GM12874 (cell line): ENCODE measurements at regions not wholly inside any gene's neighbourhood (a gene's known extent, or its start where the extent isn't known, plus 50 kb on each side); places are given as distances from the start of the nearest gene placed in this dataset.

ENCODE experiments used
- TF ChIP-seq, protein P1 (sequence below): IDR thresholded peaks from 2 replicates; pipeline ENCODE4 v1.5.1; 2011; ENCODE audit warnings: low read depth, mild to moderate bottlenecking, control low read depth, low read length, moderate library complexity; ENCODE audit not compliant: insufficient read depth

DNA sequence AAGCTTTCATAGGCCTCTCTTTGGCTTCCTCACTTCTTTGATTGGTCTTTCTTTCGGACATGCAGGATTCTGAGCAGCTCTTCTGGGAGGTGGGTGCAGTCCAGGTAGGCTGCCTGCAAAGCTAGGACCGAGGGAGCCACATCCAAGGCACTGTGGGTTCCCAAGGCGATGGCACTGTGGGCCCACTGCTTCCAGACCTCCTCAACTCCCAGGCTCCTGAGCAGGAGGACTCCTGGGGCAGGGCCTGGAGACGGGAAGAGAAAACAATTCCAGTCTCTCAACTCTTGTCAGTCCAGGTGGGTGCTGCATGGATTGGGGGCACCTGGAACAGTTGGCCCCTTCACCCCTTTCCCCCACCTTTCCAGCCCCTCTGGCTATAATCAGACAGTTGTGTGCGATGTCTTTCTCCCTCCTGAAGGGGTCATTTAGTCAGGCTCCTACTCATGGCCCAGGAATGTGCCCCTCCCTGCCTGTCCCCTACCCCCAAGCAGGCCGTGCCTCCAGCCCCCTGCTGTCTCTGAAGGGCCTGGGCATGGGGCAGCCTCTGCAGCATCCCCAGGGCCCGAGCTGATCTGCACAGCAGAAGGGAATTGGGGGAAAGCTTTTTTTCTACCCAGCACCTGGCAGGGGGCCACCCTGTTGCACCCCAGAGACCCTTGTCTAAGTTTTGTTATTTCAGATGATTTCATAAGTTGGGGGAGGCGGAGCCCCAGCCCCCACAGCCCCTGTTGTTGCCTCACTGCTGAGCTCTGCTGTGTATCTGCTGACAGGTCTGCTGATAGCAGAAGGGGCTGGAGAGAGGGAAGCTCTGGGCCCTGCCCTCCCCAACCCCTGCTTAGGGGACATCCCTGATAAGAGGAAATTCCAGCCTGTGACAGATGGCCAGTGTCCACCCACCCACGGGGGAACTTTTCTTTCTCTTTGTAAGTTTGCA, 330.3 kb downstream of the SEC14L1 start:
- TF ChIP-seq, protein P1, sequence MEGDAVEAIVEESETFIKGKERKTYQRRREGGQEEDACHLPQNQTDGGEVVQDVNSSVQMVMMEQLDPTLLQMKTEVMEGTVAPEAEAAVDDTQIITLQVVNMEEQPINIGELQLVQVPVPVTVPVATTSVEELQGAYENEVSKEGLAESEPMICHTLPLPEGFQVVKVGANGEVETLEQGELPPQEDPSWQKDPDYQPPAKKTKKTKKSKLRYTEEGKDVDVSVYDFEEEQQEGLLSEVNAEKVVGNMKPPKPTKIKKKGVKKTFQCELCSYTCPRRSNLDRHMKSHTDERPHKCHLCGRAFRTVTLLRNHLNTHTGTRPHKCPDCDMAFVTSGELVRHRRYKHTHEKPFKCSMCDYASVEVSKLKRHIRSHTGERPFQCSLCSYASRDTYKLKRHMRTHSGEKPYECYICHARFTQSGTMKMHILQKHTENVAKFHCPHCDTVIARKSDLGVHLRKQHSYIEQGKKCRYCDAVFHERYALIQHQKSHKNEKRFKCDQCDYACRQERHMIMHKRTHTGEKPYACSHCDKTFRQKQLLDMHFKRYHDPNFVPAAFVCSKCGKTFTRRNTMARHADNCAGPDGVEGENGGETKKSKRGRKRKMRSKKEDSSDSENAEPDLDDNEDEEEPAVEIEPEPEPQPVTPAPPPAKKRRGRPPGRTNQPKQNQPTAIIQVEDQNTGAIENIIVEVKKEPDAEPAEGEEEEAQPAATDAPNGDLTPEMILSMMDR = no peak

DNA sequence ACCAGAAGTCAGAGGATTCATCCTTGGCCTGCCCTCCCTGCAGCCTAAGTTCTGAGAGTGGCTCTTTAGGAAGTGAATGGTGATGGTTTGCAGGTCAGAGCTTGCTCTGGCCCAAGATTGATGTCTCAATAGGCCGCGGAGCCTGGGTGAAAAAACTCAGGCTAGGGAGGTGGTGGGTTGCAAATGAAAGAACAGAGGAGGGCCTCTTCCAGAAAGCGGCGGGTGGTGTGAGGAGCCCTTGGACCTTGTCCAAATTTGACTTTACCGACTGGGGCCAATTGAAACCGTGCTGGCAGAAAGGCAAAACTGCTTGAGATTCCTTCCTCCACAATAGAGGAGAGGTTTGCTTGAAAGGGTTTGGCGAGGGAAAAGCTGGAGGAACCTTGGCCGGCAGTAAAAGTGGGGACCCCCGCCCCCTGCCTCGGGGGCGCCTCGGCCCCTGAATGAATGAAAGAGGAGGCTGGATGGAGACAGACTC, 331.3 kb downstream of the SEC14L1 start:
- TF ChIP-seq, protein P1 = no peak

DNA sequence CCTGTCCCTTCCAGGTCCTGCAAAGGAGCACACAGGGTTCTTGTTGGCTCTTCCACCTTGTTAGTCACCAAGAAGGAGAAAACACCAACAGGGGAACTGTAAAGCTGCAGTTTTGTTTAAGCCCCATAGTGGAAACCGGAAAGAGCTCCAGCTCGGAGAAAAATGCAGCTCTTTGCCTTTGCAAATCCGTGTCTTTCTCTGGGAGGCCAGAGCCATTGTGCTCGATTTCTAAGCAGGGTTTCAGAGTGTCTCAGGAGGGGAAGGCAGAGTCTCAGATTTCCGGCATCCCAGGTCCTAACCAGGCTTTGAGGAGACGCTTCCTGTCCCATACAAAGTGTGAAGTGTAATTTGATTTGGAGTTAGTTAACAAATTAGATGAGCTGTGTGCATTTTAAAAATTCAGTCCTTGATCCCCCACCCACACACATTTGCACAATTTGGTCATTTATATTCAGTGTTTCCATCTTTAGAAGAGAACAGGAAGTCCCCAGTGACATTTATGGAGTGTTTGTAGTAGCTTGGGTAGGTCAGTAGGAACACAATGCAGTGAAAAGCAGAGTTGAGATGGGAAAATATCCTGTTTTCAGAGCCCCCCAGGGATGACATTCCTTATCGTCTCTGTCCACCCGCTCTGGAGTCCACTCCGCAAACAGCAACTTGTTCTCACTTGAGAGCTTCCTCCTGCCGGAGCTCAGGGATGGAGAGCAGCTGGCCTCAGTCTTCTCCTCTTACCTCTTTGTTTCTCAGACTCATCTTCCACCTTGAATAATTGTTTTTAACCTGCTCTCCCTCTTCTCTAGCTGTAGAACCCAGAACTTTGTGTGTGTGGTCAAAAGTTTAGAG, 331.9 kb downstream of the SEC14L1 start:
- TF ChIP-seq, protein P1 = no peak

DNA sequence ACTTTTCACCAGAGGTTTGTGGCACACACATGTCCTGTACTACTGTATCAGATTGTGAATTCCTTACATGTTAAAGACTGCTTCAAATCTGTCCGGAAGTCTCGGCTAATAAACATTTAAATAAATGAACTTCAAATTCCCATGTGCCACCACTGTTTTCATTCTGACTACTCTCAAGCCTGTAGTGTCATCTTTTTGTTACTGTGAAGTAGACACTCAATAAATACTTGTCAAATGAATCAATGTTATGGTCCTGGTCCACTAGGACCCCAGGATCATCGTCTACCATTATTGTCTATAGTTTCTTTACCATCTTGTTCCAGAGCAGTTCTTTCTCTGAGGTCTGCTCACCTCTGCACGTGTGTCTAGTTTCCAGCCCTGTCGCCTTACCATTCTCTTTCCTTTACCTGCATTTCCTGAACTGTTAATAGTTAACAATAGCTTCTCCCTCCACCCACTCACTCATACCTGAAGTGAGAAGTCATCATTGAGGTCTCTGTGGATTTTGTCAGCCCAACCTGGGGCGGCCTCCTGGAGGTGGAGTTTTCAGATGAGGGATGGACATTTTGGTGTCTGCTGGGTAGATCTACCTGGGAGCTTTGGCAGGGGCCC, 333.0 kb downstream of the SEC14L1 start:
- TF ChIP-seq, protein P1 = no peak

DNA sequence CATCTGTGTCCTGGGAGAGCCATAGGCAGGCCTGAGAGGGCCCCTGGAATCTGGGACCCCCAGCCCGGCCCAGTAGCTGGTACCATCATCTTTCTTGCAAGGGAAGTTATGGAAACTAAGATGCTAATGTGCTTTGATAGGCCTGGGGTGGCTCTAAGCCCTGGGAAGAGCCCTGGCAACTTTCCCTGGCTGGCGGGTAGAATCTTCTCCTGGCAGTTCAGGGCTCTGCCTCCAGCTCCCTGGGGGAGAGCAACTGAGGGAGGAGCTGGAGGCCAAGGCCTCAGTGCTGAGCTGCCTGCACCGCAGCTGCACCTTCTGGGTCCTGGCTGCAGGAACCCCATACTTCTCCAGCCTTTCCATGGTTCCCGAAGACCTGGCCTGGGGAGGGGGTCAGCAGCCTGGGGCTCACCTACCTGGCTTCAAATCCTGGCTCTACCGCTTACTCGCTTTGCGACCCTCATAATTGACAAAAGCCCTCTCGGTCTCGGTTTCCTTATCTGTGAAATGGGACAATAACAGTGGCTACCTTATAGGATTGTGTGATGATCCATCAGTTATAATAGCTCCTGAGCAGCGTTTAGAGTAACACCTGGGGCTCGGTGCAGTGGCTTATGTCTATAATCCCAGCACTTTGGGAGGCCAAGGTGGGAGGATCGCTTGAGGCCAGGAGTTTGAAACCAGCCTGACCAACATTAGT, 333.7 kb downstream of the SEC14L1 start:
- TF ChIP-seq, protein P1 = no peak

DNA sequence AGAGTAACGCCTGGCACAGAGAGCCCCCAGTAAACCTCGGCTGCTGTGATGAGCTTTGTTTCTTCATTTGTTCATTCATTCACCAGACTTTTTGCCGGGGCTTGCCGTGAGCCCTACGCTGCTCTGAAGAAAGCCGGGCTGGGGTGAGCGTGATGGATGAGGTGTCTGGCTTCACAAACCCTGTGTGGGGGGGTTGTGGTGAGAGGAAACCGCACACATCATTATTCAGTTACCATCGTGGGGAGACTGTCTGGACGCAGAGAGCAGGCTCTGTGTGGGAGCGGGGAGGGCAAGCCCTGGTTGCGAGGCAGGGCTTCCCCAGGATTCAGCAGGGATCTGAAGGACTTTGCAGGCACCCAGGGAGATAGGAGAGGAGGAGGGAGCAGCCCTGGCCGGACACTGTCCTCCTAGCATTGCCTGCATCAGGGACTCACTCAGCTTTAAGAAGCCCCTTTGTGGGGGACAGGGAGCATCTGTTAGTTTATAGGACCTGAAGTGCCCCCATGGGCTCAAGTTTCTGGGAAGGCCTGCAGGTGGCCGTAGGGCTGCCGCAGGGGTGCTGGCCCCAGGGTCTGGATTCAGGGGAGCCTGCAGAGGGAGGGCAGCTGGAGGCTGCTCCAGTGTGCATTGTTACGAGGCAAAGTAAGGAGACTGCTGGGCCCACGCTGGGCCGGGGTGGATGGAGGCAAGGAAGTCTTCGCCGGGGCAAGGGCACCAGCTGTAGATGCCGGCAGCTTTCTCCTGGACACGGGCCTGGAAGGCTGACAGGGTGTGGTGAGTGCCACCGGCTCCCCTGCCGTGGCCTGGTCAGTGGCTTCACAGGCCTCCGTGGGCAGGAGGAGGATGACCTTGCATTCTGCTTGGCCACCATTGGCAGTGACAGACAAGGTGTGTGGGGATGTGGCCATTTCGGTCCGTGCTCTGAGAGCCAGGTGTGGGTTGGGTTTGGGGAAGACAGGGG, 334.5 kb downstream of the SEC14L1 start:
- TF ChIP-seq, protein P1 = no peak
